ENCODE measurements at regions not wholly inside any gene's neighbourhood (a gene's known extent, or its start where the extent isn't known, plus 50 kb on each side); places are given as distances from the start of the nearest gene placed in this dataset.

DNA sequence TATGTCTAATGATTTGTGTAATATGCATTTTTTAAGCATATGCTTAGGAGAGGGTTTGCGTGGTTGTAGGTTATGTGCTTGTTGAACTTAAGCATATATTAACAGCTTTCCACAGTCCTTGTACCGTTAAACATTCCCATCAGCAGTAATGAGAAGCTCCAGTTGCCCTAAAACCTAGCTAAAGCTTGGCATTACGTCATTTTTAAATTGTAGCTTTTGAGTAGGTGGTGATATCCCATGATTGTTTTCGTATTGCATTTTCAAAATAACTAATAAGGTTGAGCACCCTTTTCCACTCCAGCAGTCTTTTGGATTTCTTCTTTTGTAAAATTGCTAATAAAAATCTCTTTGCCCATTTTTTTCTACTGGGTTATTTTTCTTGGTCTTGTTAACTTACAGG is 453.1 kb upstream of the GCFC2 start:
- no peak overlapping the region for H3K27ac Mint-ChIP-seq
- no peaks in the 10 kb centered on the region for H3K9me3 Mint-ChIP-seq
- no peaks in the 10 kb centered on the region for H3K27me3 Mint-ChIP-seq (ENCODE audit: insufficient read depth)
- Histone ChIP-seq H3K9me3 (ENCODE audit: control insufficient read depth, low read length) (no peaks in the 10 kb centered on the region), H3K27me3 (ENCODE audit: control insufficient read depth, insufficient read depth, low read length, poor library complexity, severe bottlenecking) (no peaks in the 10 kb centered on the region), H3K9ac (ENCODE audit: extremely low read depth, low read length, poor library complexity, severe bottlenecking) (no peak overlapping the region), H3K4me1 (ENCODE audit: control insufficient read depth, insufficient read depth, low read length) (no peaks in the 10 kb centered on the region), H3K27ac (ENCODE audit: low read depth, low read length) (no peak overlapping the region), H3K36me3 (ENCODE audit: control insufficient read depth, insufficient read depth, low read length) (no peaks in the 10 kb centered on the region), H3K4me3 (ENCODE audit: low read length) (no peak overlapping the region)
- H3K36me3 Mint-ChIP-seq (ENCODE audit: low read depth): no peaks in the 10 kb centered on the region
- no peak overlapping the region for H3K4me3 Mint-ChIP-seq
- 90 to 98% methylated on average over 2 to 4 of the region's 4 CpGs for WGBS, 2 experiments (ENCODE audit: insufficient coverage in 1 of 2, insufficient read length in 1 of 2)
- H3K4me1 Mint-ChIP-seq: no peaks in the 10 kb centered on the region
- TF ChIP-seq, protein P1, sequence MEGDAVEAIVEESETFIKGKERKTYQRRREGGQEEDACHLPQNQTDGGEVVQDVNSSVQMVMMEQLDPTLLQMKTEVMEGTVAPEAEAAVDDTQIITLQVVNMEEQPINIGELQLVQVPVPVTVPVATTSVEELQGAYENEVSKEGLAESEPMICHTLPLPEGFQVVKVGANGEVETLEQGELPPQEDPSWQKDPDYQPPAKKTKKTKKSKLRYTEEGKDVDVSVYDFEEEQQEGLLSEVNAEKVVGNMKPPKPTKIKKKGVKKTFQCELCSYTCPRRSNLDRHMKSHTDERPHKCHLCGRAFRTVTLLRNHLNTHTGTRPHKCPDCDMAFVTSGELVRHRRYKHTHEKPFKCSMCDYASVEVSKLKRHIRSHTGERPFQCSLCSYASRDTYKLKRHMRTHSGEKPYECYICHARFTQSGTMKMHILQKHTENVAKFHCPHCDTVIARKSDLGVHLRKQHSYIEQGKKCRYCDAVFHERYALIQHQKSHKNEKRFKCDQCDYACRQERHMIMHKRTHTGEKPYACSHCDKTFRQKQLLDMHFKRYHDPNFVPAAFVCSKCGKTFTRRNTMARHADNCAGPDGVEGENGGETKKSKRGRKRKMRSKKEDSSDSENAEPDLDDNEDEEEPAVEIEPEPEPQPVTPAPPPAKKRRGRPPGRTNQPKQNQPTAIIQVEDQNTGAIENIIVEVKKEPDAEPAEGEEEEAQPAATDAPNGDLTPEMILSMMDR (conservative IDR thresholded peaks at IDR 0.05): no peak
- no peak for DNase-seq

DNA sequence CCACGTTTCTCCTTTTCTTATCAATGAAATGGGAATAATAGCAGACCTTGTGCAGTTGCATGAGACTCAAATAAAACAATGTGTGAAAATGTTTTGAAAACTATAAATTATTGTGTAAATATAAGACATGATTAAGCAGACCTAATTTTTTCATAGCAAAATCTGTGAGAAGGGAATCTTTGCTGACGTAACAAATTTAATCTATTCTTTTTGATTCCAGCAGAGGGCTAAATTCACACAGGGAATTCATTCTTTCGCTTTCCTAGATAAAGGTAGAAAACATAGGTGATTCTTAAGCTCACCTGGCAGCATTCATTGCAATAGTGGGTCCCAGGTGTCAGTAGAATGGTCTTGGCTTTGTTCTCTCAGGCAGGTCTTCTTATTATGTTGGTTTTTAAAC is 450.0 kb upstream of the GCFC2 start:
- DNase-seq: no peak
- Mint-ChIP-seq H3K27ac (no peak overlapping the region), H3K4me3 (no peak overlapping the region), H3K36me3 (ENCODE audit: low read depth) (no peaks in the 10 kb centered on the region), H3K27me3 (ENCODE audit: insufficient read depth) (no peaks in the 10 kb centered on the region), H3K9me3 (no peaks in the 10 kb centered on the region), H3K4me1 (no peaks in the 10 kb centered on the region)
- WGBS, 2 experiments (ENCODE audit: insufficient coverage in 1 of 2, insufficient read length in 1 of 2): 98 to 100% methylated on average over 3 of the region's 3 CpGs
- Histone ChIP-seq H3K9ac (ENCODE audit: extremely low read depth, low read length, poor library complexity, severe bottlenecking) (no peak overlapping the region), H3K4me3 (ENCODE audit: low read length) (no peak overlapping the region), H3K27ac (ENCODE audit: low read depth, low read length) (no peak overlapping the region), H3K4me1 (ENCODE audit: control insufficient read depth, insufficient read depth, low read length) (no peaks in the 10 kb centered on the region), H3K36me3 (ENCODE audit: control insufficient read depth, insufficient read depth, low read length) (no peaks in the 10 kb centered on the region), H3K27me3 (ENCODE audit: control insufficient read depth, insufficient read depth, low read length, poor library complexity, severe bottlenecking) (no peaks in the 10 kb centered on the region), H3K9me3 (ENCODE audit: control insufficient read depth, low read length) (no peaks in the 10 kb centered on the region)
- TF ChIP-seq, protein P1 (conservative IDR thresholded peaks at IDR 0.05): peak; percentile 50

DNA sequence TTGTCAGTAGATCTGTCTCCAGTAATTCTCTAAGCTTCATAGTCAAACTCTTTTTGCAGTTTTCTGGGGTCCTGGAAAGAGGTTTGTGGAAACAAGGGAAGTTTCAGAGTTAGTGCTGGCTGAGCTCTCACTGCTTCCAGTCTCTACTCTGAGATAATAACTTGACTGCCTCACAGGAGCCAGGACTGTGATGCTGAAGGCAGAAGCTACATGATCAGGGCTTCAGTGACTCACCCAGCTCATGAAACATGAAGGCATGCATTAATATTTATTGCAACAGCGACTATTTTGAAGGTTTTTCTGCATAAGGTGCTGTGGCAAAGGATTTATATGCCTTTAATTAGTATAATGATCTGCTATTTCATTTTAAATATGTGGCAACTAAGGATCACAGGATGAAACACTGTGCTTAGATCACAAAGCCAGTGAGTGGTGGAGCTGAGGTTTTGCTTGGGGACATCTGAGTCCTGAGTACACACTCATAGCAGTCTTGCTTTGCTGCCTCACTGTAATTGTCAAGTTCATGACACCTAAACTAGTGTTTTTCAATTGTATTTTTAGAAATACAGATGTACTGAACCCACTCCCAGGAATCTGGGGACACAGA is 448.4 kb upstream of the GCFC2 start:
- Histone ChIP-seq H3K4me1 (ENCODE audit: control insufficient read depth, insufficient read depth, low read length) (no peaks in the 10 kb centered on the region), H3K27ac (ENCODE audit: low read depth, low read length) (no peak overlapping the region), H3K4me3 (ENCODE audit: low read length) (no peak overlapping the region), H3K9me3 (ENCODE audit: control insufficient read depth, low read length) (no peaks in the 10 kb centered on the region), H3K9ac (ENCODE audit: extremely low read depth, low read length, poor library complexity, severe bottlenecking) (no peak overlapping the region), H3K36me3 (ENCODE audit: control insufficient read depth, insufficient read depth, low read length) (no peaks in the 10 kb centered on the region), H3K27me3 (ENCODE audit: control insufficient read depth, insufficient read depth, low read length, poor library complexity, severe bottlenecking) (no peaks in the 10 kb centered on the region)
- TF ChIP-seq, protein P1 (conservative IDR thresholded peaks at IDR 0.05): no peak
- DNase-seq: no peak
- no peaks in the 10 kb centered on the region for H3K36me3 Mint-ChIP-seq (ENCODE audit: low read depth)
- no peak overlapping the region for H3K27ac Mint-ChIP-seq
- no peaks in the 10 kb centered on the region for H3K27me3 Mint-ChIP-seq (ENCODE audit: insufficient read depth)
- H3K4me1 Mint-ChIP-seq: no peaks in the 10 kb centered on the region
- no peaks in the 10 kb centered on the region for H3K9me3 Mint-ChIP-seq
- 86% methylated on average over 1 of the region's 1 CpG; no CpG with 5 or more reads in 1 of the 2 experiments for WGBS, 2 experiments (ENCODE audit: insufficient coverage in 1 of 2, insufficient read length in 1 of 2)
- H3K4me3 Mint-ChIP-seq: no peak overlapping the region
